OCI-LY7 (cell line): ENCODE measurements at regions not wholly inside any gene's neighbourhood (a gene's known extent, or its start where the extent isn't known, plus 50 kb on each side); places are given as distances from the start of the nearest gene placed in this dataset.

Experiments used
- CTCF ChIP-seq: fragments of 200-600 bp; sonication (generic); conservative IDR thresholded peaks from 2 replicates; pipeline ENCODE4 v1.5.1; 2014; ENCODE audit warnings: mild to moderate bottlenecking, antibody characterized with exemption, low read length, moderate library complexity, mixed read lengths
- EZH2phosphoT487 ChIP-seq: fragments of 200-600 bp; sonication (generic); IDR thresholded peaks from 2 replicates; pipeline ENCODE4 v1.6.1; 2018; ENCODE audit warnings: low read depth, borderline replicate concordance, mild to moderate bottlenecking, mixed run types, antibody characterized with exemption, low read length, moderate library complexity, mixed read lengths

DNA sequence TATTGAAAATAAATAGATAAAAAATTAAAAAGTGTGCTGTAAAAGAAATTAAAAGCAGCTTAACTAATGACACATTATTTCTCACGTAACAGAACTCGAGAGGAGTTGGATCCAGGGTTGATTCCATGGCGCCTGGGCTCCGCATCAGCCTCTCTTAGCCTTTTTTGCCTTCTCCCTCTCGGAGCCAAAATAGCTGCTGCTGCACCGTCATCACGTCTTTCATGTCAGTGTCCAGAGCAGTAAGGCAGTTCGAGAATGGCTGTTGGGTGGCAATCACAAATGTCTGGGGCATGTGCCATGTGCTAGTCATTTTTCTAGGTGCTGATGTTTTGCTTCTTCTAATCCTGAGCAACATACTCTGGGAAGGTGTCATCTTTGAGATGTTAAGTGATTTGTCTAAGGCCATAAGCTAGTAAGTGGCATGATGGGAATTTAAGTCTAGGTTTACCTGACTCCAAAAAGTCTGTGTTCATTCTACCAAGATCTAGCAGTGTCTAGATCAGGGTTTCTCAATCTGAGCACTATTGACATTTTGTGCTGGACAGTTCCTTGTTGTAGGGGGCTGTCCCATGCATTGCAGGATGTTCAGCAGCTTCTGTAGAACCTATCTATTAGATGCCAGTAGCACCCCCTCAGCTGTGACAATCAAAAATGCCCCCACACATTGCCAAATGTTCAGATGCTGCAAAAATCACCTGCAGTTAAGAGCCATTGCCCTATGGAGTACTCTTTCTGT lies 280.4 kb downstream of the HAPSTR1 start:
- TF ChIP-seq CTCF, result no peak
- no peak for TF ChIP-seq EZH2phosphoT487
